ENCODE measurements at regions not wholly inside any gene's neighbourhood (a gene's known extent, or its start where the extent isn't known, plus 50 kb on each side); places are given as distances from the start of the nearest gene placed in this dataset.

GRCh38 chr18:56545464-56545863 lies 92.9 kb downstream of the TXNL1 start:
- DNase-seq, result no peak

GRCh38 chr18:56542476-56542875 lies 95.9 kb downstream of the TXNL1 start:
- DNase-seq, result no peak

- DNase-seq, result no peak
Measured at GRCh38 chr18:56541793-56542192, 96.6 kb downstream of the TXNL1 start.

GRCh38 chr18:56541340-56541739 lies 97.1 kb downstream of the TXNL1 start:
- no peak for DNase-seq

GRCh38 chr18:56538746-56539145 lies 99.6 kb downstream of the TXNL1 start:
- no peak for DNase-seq

GRCh38 chr18:56532176-56532840 lies 106.1 kb downstream of the TXNL1 start:
- no peak for DNase-seq

GRCh38 chr18:56522816-56523215 lies 115.6 kb downstream of the TXNL1 start:
- no peak for DNase-seq

GRCh38 chr18:56521263-56521662 lies 117.1 kb downstream of the TXNL1 start:
- DNase-seq, result no peak

GRCh38 chr18:56517761-56518160 lies 120.6 kb downstream of the TXNL1 start:
- DNase-seq, result no peak

- no peak for DNase-seq
Measured at GRCh38 chr18:56517196-56517595, 121.2 kb downstream of the TXNL1 start.

GRCh38 chr18:56516789-56517188 lies 121.6 kb downstream of the TXNL1 start:
- DNase-seq, result peak; percentile 70

GRCh38 chr18:56515522-56515921 lies 122.9 kb downstream of the TXNL1 start:
- no peak for DNase-seq

GRCh38 chr18:56511996-56512395 lies 126.4 kb downstream of the TXNL1 start:
- DNase-seq, result no peak

- no peak for DNase-seq
Measured at GRCh38 chr18:56510108-56510507, 128.3 kb downstream of the TXNL1 start.

GRCh38 chr18:56509656-56510055 lies 128.7 kb downstream of the TXNL1 start:
- no peak for DNase-seq

- DNase-seq, result no peak
Measured at GRCh38 chr18:56508370-56509036, 129.9 kb downstream of the TXNL1 start.

- DNase-seq, result no peak
Measured at GRCh38 chr18:56505971-56506370, 132.4 kb downstream of the TXNL1 start.

- DNase-seq, result no peak
Measured at GRCh38 chr18:56505293-56505692, 133.1 kb downstream of the TXNL1 start.

- no peak for DNase-seq
Measured at GRCh38 chr18:56501896-56502295, 136.5 kb downstream of the TXNL1 start.

GRCh38 chr18:56495884-56496283 lies 142.5 kb downstream of the TXNL1 start:
- no peak for DNase-seq

GRCh38 chr18:56493531-56493930 lies 144.9 kb downstream of the TXNL1 start:
- DNase-seq, result no peak

GRCh38 chr18:56492136-56492535 lies 146.3 kb downstream of the TXNL1 start:
- DNase-seq, result no peak

- no peak for DNase-seq
Measured at GRCh38 chr18:56490942-56491341, 147.4 kb downstream of the TXNL1 start.

- DNase-seq, result no peak
Measured at GRCh38 chr18:56489893-56490292, 148.5 kb downstream of the TXNL1 start.
